ENCODE measurements at regions not wholly inside any gene's neighbourhood (a gene's known extent, or its start where the extent isn't known, plus 50 kb on each side); places are given as distances from the start of the nearest gene placed in this dataset.

GRCh38 chr5:30103452-30104202, 1089.9 kb upstream of the CDH6 start:
- H3K27me3 ChIP-seq (ENCODE audit: insufficient read depth, poor library complexity, severe bottlenecking), result no peaks in the 10 kb centered on the region
- H3K27ac ChIP-seq (replicated peaks), result no peak overlapping the region
- H3K4me3 ChIP-seq (replicated peaks; ENCODE audit: insufficient read depth, low read length), result no peak overlapping the region
- DNase-seq (ENCODE audit: low read depth in 1 of 2, low spot score in 1 of 2), result no peak
- TF ChIP-seq SPI1 (IDR thresholded peaks at IDR 0.05; ENCODE audit: borderline replicate concordance, low read depth) (no peak), REST (IDR thresholded peaks at IDR 0.05; ENCODE audit: insufficient replicate concordance, low read depth) (no peak), CTCF (IDR thresholded peaks at IDR 0.05; ENCODE audit: insufficient read depth, low read length) (no peak), GABPA (IDR thresholded peaks at IDR 0.05; ENCODE audit: low read depth) (no peak), POLR2AphosphoS5 (IDR thresholded peaks at IDR 0.05; ENCODE audit: low read depth) (no peak)

GRCh38 chr5:30103052-30103451, 1090.4 kb upstream of the CDH6 start:
- H3K4me3 ChIP-seq (replicated peaks; ENCODE audit: insufficient read depth, low read length), result no peak overlapping the region
- no peaks in the 10 kb centered on the region for H3K27me3 ChIP-seq (ENCODE audit: insufficient read depth, poor library complexity, severe bottlenecking)
- TF ChIP-seq POLR2AphosphoS5 (IDR thresholded peaks at IDR 0.05; ENCODE audit: low read depth), result no peak
- no peak for TF ChIP-seq CTCF (IDR thresholded peaks at IDR 0.05; ENCODE audit: insufficient read depth, low read length)
- no peak for TF ChIP-seq REST (IDR thresholded peaks at IDR 0.05; ENCODE audit: insufficient replicate concordance, low read depth)
- TF ChIP-seq GABPA (IDR thresholded peaks at IDR 0.05; ENCODE audit: low read depth), result no peak
- TF ChIP-seq SPI1 (IDR thresholded peaks at IDR 0.05; ENCODE audit: borderline replicate concordance, low read depth), result no peak
- no peak overlapping the region for H3K27ac ChIP-seq (replicated peaks)
- DNase-seq (ENCODE audit: low read depth in 1 of 2, low spot score in 1 of 2), result no peak

- DNase-seq (ENCODE audit: low read depth in 1 of 2, low spot score in 1 of 2), result no peak
- no peak for TF ChIP-seq POLR2AphosphoS5 (IDR thresholded peaks at IDR 0.05; ENCODE audit: low read depth)
- TF ChIP-seq REST (IDR thresholded peaks at IDR 0.05; ENCODE audit: insufficient replicate concordance, low read depth), result no peak
- TF ChIP-seq GABPA (IDR thresholded peaks at IDR 0.05; ENCODE audit: low read depth), result no peak
- no peak for TF ChIP-seq SPI1 (IDR thresholded peaks at IDR 0.05; ENCODE audit: borderline replicate concordance, low read depth)
- no peak for TF ChIP-seq CTCF (IDR thresholded peaks at IDR 0.05; ENCODE audit: insufficient read depth, low read length)
- Histone ChIP-seq H3K4me3 (replicated peaks; ENCODE audit: insufficient read depth, low read length) (no peak overlapping the region), H3K27ac (replicated peaks) (no peak overlapping the region), H3K27me3 (ENCODE audit: insufficient read depth, poor library complexity, severe bottlenecking) (no peaks in the 10 kb centered on the region)
These were observed 1091.3 kb upstream of the CDH6 start for GRCh38 chr5:30102185-30102584.

Measured in HL-60 (cell line).